ENCODE measurements at regions not wholly inside any gene's neighbourhood (a gene's known extent, or its start where the extent isn't known, plus 50 kb on each side); places are given as distances from the start of the nearest gene placed in this dataset.
"Not testable (repeated sequence)": the region's sequence is repeated elsewhere in the genome, so short reads cannot be mapped to it uniquely, and the experiment has no call there.

DNA sequence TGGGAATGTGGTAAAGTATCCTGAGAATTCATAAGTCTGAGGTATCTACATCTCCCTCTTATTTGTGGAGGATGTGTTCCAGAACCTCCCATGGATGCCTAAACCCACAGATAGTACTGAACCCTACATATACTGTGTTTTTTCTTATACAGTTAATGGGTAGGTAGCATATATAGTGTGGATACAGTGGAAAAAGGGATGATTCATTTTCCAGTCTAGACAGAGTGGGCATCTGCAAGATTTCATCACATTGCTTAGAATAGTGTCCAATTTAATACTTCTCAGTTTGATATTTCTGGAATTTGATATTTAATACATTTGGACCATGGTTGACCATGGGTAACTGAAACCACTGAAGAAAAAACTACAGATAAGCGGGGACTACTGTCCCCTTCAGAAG, 155.0 kb upstream of the ANKRD50 start:
- ATAC-seq (no peak), DNase-seq (no peak)
- intact Hi-C loops (cut with DNase I): no loop called here

DNA sequence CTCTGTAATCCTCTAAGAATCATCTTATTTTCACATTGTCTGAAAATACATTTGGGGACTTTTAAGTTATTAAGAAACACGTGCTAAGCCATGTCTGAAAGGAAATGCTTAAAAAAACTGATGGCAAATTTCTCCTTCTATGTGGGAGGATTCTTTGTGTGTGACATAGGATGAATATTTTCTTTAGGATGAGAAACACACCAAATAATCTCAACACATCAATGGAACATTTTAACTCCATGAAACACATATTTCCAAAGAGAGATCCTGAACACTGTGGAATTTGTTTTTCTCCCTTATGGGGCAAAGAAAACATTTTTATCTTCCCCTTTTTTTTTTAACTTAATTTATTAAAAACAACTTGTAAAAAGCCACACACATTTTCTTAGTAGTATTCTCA, 153.8 kb upstream of the ANKRD50 start:
- DNase-seq (no peak), ATAC-seq (no peak)
- intact Hi-C loops (cut with DNase I): no loop called here

DNA sequence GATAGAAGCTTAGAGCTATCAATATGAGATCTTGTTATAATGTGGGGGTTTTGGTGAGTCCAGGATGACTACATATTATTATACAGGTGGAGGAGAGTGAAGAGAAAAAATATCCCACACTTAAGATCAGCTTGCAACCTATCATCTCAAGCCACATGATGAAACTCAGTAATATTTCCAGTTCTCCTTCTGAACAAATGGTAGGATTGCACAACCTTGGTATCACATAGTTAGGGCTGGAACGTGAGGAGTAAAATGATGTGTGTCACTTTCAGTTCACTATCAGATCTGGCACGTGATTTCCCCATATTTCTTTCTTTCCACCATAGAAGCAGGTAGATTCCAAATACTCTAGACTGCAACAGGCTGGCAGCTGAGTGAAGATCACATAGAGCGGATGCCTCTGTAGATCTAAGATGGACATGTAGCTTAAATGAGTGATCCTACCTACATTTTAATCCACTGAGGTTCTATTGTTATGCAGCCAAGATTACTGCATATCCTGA, 150.6 kb upstream of the ANKRD50 start:
- ATAC-seq: no peak
- DNase-seq: no peak
- intact Hi-C loops (cut with DNase I): no loop called here

DNA sequence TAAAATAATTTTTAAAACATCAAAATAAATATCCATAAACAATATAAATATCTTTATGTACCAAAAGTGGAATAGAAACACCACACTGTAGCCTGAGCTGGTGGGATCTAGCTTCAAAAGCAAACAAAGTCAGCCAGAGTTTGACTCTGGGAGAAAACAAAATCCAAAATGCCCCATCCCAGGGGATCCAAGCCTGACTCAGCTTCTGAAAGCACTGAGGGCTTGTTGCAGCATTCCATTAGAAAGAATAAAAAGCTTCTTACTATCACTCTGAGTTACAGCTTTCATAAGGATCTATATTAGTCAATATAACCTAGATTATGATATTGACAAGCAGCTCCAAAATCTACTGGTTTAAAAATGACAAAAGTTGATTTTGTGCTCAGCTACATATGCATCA, 149.7 kb upstream of the ANKRD50 start:
- DNase-seq (no peak), ATAC-seq (no peak)
- intact Hi-C loops (cut with DNase I): no loop called here

DNA sequence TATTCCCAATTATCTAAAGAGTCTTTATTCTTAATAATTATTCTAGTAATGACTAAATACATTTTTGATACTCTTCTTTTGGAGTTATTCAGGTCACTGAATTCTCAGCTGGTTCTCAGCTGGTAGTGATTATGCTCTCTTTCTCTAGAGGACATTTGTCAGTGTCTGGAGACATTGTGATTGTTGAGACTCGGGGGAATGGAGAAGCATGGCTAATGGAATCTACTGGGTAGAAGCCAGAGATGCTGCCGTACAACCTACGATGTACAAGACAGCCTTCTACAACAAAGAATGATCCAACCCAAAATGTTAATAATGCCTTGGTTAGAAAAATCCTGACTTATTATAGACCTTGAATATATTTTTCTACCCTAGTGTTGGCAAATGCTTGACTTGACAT, 149.2 kb upstream of the ANKRD50 start:
- ATAC-seq: no peak
- intact Hi-C loops (cut with DNase I): no loop called here

DNA sequence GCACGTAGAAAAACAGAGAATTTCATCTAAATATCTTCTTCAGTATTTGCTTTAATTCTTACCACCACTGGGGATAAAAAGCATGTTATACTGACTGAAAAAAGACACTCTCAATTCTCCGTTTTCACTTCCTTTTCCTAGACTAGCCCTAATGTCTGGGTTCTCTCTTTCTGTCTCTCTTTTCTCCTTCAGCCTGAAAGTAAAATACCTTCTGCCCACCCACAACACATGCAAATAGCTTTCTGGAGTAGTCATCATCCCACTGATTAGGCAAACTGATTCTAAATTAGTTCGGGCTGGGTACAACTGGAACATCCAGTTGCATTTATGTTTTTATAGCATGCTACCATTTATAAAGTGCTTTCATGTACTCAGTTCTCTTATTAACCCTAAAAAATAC, 142.4 kb upstream of the ANKRD50 start:
- DNase-seq (no peak), ATAC-seq (no peak)
- intact Hi-C loops (cut with DNase I): no loop called here

More for the DNA sequence above, 149.2 kb upstream of the ANKRD50 start:
- DNase-seq: no peak

DNA sequence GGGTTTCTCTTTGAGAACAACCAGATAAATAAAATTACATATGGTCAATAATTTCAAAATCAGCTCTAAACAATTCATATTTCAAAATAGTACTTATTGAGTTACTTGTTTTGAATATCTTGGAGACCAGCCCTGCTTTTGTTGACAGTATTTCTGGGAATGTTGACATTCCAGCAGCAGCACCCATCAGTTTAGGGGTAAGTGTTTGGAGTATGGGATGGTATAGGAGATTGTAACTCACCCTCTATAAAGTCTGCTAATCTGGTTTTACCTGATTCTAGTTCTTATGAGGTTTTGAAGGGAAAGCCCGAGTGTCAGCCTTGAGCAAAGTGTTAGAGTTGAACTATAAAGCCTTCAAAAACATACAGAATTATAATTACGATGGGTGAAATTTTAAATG, 139.2 kb upstream of the ANKRD50 start:
- intact Hi-C loops (cut with DNase I): no loop called here
- ATAC-seq (no peak), DNase-seq (no peak)

DNA sequence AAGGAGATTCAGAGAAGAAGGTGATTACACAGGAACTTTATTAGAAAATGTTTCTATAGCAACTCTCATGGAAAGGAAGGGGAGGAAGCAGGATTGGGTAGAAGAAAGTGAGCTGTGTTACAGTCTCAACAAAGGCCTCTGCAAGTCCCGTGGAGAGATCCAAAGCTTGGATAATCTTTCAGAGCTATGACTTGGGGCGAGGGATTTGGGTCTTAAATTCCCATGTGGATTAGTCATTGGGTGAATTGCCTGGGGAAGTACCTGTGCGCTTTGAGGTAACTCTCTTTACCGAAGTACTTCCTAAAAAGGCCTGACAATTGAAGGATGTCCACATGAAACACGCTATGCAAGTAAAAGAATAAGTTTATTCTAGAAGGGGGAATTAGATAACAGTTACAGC, 133.8 kb upstream of the ANKRD50 start:
- intact Hi-C loops (cut with DNase I): no loop called here
- ATAC-seq (no peak), DNase-seq (no peak)

DNA sequence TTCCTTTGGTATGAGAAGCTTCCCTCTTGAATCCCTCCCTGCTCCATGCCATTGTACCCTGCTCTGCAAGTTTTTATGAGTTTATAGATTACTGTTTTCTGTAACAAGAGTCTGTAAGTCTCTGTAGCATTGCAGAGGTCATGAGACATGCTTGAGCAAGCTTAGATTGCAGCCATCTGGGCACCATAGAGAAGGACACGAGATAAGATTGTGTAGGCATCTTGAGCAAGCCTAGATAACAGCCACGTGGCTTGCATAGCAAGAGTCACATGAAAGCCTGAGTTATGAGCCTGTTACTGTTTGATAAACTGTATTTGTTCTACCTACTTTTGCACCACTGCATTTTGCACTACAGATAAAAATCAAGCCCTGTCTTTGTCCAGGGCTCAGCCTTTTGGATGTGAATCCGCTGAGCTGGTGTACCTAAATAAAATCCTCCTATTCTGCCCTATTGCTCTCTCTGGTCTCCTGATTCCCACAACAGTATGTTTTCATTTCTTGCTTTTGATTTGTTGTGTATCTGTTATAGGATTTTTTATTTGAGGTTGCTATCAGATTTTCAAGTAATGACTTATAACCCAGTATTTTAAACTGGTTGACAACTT, 127.4 kb upstream of the ANKRD50 start:
- intact Hi-C loops (cut with DNase I): no loop called here
- no peak for DNase-seq
- no peak for ATAC-seq

DNA sequence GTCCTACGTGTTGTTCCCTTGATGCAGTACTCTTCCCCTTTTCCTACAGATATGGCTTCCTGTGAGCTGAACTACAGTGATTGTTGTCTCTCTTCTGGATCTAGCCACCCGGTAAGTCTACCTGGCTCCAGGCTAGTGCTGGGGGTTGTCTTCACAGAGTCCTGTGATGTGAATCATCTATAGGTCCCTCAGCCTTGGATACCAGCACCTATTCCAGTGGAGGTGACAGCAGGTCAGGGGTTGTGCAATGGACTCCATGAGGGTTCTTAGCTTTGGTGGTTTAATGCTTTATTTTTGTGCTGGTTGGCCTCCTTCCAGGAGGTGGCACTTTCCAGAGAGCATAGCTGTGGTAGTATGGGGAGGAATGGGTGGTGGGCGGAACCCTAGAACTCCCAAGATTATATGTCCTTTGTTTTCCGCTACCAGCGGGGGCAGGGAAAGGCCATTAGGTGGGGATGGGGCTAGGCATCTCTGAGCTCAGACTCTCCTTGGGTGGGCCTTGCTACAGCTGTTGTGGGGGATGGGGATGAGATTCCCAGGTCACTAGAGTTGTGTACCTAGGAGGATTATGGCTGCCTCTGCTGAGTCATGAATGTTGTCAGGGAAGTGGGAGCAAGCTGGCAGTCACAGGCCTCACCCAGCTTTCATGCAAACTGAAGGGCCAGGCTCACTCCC, 121.4 kb upstream of the ANKRD50 start:
- ATAC-seq: no peak
- no peak for DNase-seq
- intact Hi-C loops (cut with DNase I): no loop called here

DNA sequence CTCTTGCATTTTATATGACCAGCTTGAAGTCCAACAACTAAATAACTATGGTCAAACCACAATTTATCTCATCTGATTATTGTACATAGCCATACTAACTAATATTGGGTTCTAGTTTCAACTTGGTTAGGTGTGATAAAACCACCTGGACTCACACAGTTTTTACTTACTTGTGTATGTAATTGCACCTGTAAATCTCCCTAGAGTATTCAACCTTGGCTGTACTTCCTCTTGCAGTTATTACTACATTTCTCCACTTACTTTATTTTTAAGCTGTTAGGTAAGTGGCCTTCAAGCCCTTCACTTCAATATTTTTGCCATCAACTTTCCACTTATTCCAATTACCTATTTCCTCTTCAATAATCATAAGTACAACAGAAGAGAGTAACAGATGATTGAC, 115.8 kb upstream of the ANKRD50 start:
- intact Hi-C loops (cut with DNase I): no loop called here
- DNase-seq (no peak), ATAC-seq (no peak)

DNA sequence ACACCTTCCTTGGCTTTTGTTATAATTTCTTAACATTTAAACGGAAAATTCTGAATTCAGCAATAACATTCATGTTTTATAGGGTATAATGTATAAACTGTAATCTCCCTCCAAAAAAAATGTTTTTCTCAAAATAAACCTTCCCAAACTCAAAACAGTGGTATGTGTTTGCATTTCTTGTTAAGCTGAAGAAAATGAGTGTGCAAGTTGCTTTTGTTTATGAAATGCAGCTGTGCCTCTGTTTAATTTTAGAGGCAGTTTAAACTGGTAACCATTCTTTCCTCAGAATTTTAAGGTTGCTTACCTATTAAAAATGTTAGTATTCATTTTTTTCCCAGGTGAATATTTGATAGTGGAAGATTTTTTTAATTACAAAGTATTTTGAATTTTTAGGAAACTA, 105.0 kb upstream of the ANKRD50 start:
- DNase-seq (no peak), ATAC-seq (no peak)
- intact Hi-C loops (cut with DNase I): no loop called here

DNA sequence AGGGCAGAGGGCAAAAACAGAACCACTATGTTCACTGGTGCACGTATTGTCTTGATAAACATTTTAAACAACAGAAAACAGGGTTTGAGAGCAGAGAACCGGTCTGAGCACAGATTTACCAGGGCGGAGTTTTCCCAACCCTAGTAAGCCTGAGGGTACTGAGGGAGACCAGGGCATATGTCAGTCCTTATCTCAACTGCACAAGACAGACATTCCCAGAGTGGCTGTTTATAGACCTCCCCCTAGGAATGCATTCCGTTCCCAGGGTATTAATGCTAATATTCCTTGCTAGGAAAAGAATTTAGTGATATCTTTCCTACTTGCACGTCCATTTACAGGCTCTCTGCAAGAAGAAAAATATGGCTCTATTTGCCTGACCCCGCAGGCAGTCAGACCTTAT, 99.7 kb upstream of the ANKRD50 start:
- DNase-seq; intact Hi-C loops (cut with DNase I); ATAC-seq: not testable (repeated sequence)

DNA sequence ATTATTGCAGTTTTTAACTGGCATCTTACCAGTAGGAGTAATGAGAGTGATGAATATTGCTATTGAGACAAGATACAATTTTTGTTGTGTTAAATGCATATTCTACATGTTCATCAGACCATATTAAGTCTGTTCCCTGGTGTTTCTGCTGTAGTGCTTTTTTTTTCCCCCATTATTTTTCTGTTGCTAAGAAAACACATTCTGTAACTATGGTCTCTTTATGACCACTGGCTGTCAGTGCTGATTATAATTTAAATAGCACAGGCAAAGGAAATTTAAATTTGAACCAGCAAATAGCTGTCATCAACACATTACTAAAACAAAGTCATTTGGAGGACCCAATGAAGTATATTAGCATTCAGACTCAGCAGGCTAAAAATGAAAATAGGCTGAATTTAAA, 98.3 kb upstream of the ANKRD50 start:
- ATAC-seq: no peak
- intact Hi-C loops (cut with DNase I): no loop called here

DNA sequence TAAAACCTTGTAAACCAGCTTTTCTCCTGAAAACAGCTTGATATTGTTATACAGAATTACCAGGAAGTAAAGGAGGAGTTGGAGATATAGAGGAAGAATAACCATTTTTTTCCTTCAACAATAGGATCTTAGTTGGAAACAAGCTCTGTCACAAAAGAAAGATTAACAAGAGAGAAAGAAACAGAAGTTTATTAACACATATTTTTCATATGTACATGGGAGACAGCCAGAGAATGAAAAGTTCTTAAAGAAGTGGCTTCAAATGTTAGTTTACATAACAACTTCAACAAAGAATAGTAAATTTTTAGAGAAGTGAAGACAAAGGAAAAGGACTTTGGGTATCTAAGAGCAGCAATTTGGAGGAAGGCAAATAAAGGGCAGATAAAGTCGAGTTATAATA, 94.9 kb upstream of the ANKRD50 start:
- DNase-seq (no peak), ATAC-seq (no peak)
- intact Hi-C loops (cut with DNase I): no loop called here

More for the DNA sequence above, 98.3 kb upstream of the ANKRD50 start:
- DNase-seq: no peak

DNA sequence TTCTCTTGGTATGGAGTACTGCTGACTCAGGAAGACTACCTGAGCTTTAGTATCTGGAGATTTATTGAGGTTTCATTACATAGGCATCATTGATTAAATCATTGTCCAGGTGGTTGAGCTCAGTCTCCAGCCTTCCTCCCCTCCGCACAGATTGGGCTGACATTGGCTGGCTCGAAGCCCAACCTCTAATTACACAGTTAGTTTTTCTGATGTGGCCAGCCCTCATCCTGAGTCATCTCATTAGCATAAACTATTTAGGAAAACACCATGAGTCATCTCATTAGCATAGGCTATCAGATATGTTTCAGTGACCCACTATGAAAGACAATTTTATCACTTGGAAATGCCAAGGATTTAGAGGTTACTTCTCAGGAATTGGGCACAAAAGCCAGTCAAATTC, 93.9 kb upstream of the ANKRD50 start:
- intact Hi-C loops (cut with DNase I): no loop called here
- DNase-seq (no peak), ATAC-seq (no peak)

DNA sequence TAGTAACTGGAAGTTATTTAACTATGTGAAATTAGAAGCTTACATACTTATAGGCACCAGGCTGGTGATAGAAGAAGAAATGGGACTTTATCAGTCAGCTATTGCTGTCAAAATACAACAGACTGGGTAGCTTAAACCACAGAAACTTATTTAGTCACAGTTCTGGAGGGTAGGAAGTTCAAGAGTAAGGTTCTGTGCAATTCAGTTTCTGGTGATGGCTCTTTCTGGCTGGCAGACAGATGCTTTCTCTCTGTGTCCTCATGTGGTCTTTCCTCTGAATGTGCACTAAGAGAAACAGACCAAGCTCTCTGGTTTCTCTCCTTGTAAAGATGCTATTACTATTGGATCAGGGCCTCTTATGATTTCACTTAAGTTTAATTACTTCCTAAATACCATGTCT, 92.1 kb upstream of the ANKRD50 start:
- ATAC-seq: no peak
- no peak for DNase-seq
- intact Hi-C loops (cut with DNase I): no loop called here

DNA sequence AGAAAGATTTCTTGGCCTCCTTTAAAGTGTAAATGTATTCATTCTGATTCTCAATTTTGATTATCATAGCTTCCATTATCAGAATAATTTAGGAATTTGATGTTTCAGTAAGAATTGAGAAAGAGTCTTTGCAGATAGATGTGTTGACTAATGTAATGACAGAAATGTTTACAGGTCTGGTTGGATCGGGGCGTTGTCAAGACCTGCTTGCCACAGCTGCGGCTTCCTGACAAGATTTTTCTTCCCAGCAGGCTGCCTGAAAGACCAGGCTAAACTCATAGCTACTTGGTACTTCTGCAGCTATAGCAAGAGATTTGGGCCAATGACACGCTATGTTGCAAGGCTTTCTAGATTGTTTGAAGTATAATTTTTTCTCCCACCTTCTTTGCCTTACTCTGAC, 91.5 kb upstream of the ANKRD50 start:
- intact Hi-C loops (cut with DNase I): no loop called here
- no peak for DNase-seq
- no peak for ATAC-seq

DNA sequence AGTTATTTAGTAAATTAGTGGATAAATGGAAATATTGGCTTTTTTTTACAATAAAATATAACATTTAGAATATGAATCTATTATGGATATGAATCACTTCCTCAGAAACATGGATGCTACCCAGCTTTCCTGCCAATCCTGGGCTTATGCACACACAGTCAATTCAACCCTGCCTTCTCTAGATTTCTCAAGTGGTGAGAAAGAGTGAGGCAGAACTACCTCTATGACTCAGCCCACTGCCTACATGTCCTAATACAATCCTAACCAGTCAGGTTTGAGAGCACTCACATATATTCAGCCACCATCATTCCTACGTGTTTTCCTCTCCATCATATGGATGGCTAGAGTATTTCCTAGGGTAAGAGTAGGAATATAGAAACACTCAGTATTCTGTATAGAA, 91.1 kb upstream of the ANKRD50 start:
- peak in 1 of 2 donors; percentile 61 for ATAC-seq
- no peak for DNase-seq
- intact Hi-C loops (cut with DNase I): no loop called here

DNA sequence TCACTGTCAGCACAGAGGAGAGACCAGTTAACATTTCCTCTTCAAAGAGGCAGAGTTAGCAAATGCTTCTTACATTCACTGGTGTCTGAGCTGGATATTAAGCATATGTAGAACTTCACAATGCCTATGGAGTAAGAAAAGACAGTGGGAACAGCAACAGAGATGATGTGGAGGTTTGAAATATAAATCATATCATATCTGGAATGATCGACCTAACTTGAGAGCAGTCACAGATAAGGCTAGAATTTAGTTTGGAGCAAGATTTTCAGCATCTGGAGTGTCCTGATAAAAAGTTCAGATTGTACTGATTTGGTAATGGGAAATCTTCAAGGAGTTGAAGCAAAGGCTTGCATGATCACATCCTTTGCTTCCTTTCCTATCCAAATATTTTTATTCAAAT, 90.5 kb upstream of the ANKRD50 start:
- no peak for DNase-seq
- no peak for ATAC-seq
- intact Hi-C loops (cut with DNase I): no loop called here

DNA sequence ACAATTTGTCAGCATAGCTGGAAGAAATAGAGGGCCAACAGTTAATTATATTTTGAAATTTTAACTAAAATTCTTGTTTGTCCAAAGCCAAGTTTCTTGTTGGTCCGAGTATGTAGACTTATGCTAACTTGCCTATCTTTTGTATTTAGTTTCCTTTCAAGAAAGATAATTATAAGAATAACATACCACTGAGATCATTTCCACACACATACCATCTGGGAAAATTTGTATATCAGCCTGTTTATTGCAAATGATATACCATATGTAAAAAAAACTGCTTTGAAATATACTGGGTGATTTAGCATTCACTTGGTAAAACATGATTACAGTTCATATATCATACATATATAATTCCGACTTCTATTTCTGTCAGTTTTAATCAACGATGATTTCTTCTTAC, 84.7 kb upstream of the ANKRD50 start:
- ATAC-seq (no peak), DNase-seq (no peak)
- intact Hi-C loops (cut with DNase I): no loop called here

Measured in left cardiac atrium (tissue), 4 donors.